ACC112 (cell line): ENCODE measurements at regions not wholly inside any gene's neighbourhood (a gene's known extent, or its start where the extent isn't known, plus 50 kb on each side); places are given as distances from the start of the nearest gene placed in this dataset.

ENCODE experiments used
- H2AFZ ChIP-seq: fragments of 200-600 bp; sonication (generic); one replicate; pipeline ENCODE4 v1.6.0; 2017; ENCODE audit warnings: antibody characterized with exemption, low read length; ENCODE audit not compliant: unreplicated experiment
- H3K27ac ChIP-seq: fragments of 200-600 bp; sonication (generic); 2 replicates; pipeline ENCODE4 v1.5.1; 2014; ENCODE audit warnings: low read depth, mild to moderate bottlenecking, antibody characterized with exemption, low read length, moderate library complexity
- H3K27me3 ChIP-seq: fragments of 200-600 bp; sonication (generic); 2 replicates; pipeline ENCODE4 v1.6.1; 2014; ENCODE audit warnings: mild to moderate bottlenecking, antibody characterized with exemption, low read length, moderate library complexity, mixed read lengths; ENCODE audit not compliant: insufficient read depth
- H3K36me3 ChIP-seq: fragments of 200-600 bp; sonication (generic); 2 replicates; pipeline ENCODE4 v1.6.1; 2016; ENCODE audit warnings: mild to moderate bottlenecking, antibody characterized with exemption, low read length, moderate library complexity, mixed read lengths; ENCODE audit not compliant: insufficient read depth
- H3K4me1 ChIP-seq: fragments of 200-600 bp; sonication (generic); one replicate; pipeline ENCODE4 v1.6.1; 2016; ENCODE audit warnings: low read length, mixed read lengths; ENCODE audit not compliant: insufficient read depth, unreplicated experiment, control insufficient read depth
- H3K4me3 ChIP-seq: fragments of 200-600 bp; sonication (generic); 2 replicates; pipeline ENCODE4 v1.5.1; 2014; ENCODE audit warnings: mild to moderate bottlenecking, low read depth, low read length
- H3K79me2 ChIP-seq: fragments of 200-600 bp; sonication (generic); one replicate; pipeline ENCODE4 v1.6.0; 2016; ENCODE audit warnings: low read length; ENCODE audit not compliant: control insufficient read depth, unreplicated experiment, insufficient read depth

DNA sequence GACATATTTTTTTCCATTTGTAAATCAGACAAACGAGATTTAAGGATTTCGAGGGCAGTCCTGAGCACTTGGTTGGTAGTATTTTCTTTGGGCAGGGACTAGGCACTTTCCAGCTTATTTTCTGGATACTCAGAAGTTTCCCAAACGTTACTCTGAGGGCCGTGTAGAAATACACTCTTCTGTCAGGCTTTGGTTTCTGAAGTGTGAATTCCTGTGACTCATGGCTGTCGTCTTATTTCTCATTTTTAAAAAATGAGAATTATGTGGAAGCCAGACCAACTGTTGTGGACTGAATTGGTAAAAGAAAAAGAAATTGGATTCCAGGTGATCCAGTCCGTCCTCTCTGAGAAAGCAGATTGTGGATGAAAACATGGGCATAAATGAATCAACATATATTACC, 658.6 kb upstream of the FANCL start:
- no peak overlapping the region for H3K4me3 ChIP-seq
- H3K79me2 ChIP-seq: no peaks in the 10 kb centered on the region
- H3K4me1 ChIP-seq: no peaks in the 10 kb centered on the region
- H3K36me3 ChIP-seq: no peaks in the 10 kb centered on the region
- H3K27me3 ChIP-seq: no peaks in the 10 kb centered on the region
- H3K27ac ChIP-seq: no peak overlapping the region
- H2AFZ ChIP-seq: no peak overlapping the region

- H3K36me3 ChIP-seq: no peaks in the 10 kb centered on the region
- H3K27me3 ChIP-seq: no peaks in the 10 kb centered on the region
- no peak overlapping the region for H2AFZ ChIP-seq
- no peaks in the 10 kb centered on the region for H3K79me2 ChIP-seq
- H3K27ac ChIP-seq: no peak overlapping the region
- no peak overlapping the region for H3K4me3 ChIP-seq
- no peaks in the 10 kb centered on the region for H3K4me1 ChIP-seq
Observed at GRCh38 chr2:58896638-58897037, 655.5 kb upstream of the FANCL start.

- H3K36me3 ChIP-seq: no peaks in the 10 kb centered on the region
- no peak overlapping the region for H2AFZ ChIP-seq
- no peaks in the 10 kb centered on the region for H3K79me2 ChIP-seq
- H3K27ac ChIP-seq: no peak overlapping the region
- H3K4me3 ChIP-seq: no peak overlapping the region
- H3K27me3 ChIP-seq: no peaks in the 10 kb centered on the region
- no peaks in the 10 kb centered on the region for H3K4me1 ChIP-seq
Observed at GRCh38 chr2:58895857-58896256, 654.7 kb upstream of the FANCL start.

DNA sequence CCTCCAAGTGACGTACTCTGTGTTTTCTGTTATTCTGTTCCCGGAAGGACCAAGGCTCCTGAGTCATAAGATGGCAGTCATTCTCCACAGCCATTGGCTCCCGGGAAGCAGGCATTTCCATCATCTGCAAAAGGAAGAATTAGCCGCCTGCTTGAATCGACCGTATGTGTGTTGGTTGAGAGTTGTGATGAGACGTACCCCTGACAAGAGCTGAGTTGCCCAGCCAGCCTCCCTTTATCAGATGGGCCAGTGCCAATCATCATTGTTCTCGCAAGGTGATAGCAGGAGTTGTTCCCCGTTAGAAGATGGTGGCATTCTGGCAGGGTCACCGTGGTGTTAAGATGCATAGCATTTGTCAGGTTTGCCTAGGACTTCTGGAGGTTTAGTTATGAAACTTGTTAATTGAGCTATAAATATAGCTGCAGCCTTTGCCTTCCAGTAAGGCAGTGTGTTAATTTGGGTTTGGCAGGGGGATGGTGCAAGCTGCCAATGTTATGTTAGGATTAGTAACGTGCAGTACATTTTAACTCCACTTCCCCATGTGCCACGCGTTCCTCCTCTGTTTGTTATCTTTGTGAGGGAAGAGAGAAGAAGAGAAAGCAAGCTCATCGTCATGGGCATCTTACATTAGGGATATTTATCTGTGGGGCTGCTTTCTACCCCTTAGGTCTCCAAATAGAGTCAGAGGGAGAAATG, 652.7 kb upstream of the FANCL start:
- H3K36me3 ChIP-seq: no peaks in the 10 kb centered on the region
- no peak overlapping the region for H2AFZ ChIP-seq
- H3K27me3 ChIP-seq: no peaks in the 10 kb centered on the region
- H3K4me1 ChIP-seq: no peaks in the 10 kb centered on the region
- no peaks in the 10 kb centered on the region for H3K79me2 ChIP-seq
- no peak overlapping the region for H3K27ac ChIP-seq
- no peak overlapping the region for H3K4me3 ChIP-seq

- no peaks in the 10 kb centered on the region for H3K27me3 ChIP-seq
- no peak overlapping the region for H3K27ac ChIP-seq
- no peaks in the 10 kb centered on the region for H3K4me1 ChIP-seq
- no peaks in the 10 kb centered on the region for H3K36me3 ChIP-seq
- no peak overlapping the region for H2AFZ ChIP-seq
- H3K79me2 ChIP-seq: no peaks in the 10 kb centered on the region
- H3K4me3 ChIP-seq: no peak overlapping the region
Observed at GRCh38 chr2:58891828-58892377, 650.8 kb upstream of the FANCL start.

DNA sequence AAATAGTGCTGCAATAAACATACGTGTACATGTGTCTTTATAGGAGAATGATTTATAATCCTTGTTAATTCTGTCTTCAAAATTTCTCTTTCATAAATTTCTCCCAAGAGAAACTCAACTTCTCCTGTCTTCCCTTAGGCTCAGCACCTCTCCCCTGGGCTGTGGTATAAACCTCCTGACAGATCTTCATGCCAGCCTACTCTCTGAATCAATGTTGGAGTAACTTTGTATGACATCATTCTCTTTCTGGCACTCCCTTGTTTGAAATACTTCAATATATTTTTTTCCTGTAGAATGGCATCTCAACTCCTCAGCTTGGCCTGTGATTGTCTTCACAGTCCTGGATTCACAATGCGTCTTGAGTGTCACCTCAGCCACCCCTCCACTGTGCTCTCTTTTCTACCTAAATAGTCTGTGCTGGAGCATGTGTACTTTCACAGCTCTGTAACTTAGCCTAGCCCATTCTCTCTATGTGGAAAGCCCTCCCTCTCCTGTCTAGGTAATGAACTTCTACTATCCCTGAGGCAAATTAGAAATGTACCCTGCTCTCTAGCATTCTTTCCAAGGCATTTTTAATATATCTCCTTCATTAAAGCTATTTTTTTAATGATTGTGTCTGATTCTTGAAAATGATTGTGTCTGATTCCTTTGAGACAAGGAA, 649.9 kb upstream of the FANCL start:
- no peaks in the 10 kb centered on the region for H3K36me3 ChIP-seq
- no peaks in the 10 kb centered on the region for H3K79me2 ChIP-seq
- H3K4me1 ChIP-seq: no peaks in the 10 kb centered on the region
- no peak overlapping the region for H2AFZ ChIP-seq
- H3K4me3 ChIP-seq: no peak overlapping the region
- no peak overlapping the region for H3K27ac ChIP-seq
- H3K27me3 ChIP-seq: no peaks in the 10 kb centered on the region

- Histone ChIP-seq H3K79me2 (no peaks in the 10 kb centered on the region), H3K4me1 (no peaks in the 10 kb centered on the region), H3K36me3 (no peaks in the 10 kb centered on the region), H3K27me3 (no peaks in the 10 kb centered on the region), H2AFZ (no peak overlapping the region), H3K4me3 (no peak overlapping the region), H3K27ac (no peak overlapping the region)
Observed at GRCh38 chr2:58886009-58886408, 644.9 kb upstream of the FANCL start.

GRCh38 chr2:58879834-58880233, 638.7 kb upstream of the FANCL start:
- Histone ChIP-seq H3K79me2 (no peaks in the 10 kb centered on the region), H3K4me1 (no peaks in the 10 kb centered on the region), H3K4me3 (no peak overlapping the region), H3K27ac (no peak overlapping the region), H2AFZ (no peak overlapping the region), H3K36me3 (no peaks in the 10 kb centered on the region), H3K27me3 (no peaks in the 10 kb centered on the region)

GRCh38 chr2:58878778-58879177, 637.7 kb upstream of the FANCL start:
- H2AFZ ChIP-seq: no peak overlapping the region
- no peak overlapping the region for H3K4me3 ChIP-seq
- no peak overlapping the region for H3K27ac ChIP-seq
- H3K79me2 ChIP-seq: no peaks in the 10 kb centered on the region
- no peaks in the 10 kb centered on the region for H3K36me3 ChIP-seq
- no peaks in the 10 kb centered on the region for H3K27me3 ChIP-seq
- no peaks in the 10 kb centered on the region for H3K4me1 ChIP-seq

DNA sequence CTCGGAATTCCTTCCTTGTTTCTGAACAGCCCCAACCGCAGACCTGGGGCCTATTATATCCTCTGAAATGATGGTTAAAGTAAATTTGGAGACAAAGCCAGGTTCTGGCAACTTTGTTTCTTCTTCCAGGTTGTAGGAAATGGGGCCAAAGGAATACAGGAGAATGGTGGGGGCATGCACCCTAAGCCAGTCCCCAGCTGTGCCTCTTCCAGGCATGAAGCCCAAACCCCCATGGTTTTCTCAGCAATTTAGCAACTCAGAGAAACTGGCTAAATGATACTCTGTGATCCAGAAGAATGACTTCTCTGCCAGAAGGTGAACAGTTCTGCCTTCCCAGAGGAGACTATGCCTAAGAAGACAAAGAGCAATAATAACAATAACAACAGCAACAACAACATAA, 635.0 kb upstream of the FANCL start:
- H3K36me3 ChIP-seq: no peaks in the 10 kb centered on the region
- no peak overlapping the region for H3K27ac ChIP-seq
- no peak overlapping the region for H3K4me3 ChIP-seq
- H3K79me2 ChIP-seq: no peaks in the 10 kb centered on the region
- H3K27me3 ChIP-seq: no peaks in the 10 kb centered on the region
- H2AFZ ChIP-seq: no peak overlapping the region
- H3K4me1 ChIP-seq: no peaks in the 10 kb centered on the region

DNA sequence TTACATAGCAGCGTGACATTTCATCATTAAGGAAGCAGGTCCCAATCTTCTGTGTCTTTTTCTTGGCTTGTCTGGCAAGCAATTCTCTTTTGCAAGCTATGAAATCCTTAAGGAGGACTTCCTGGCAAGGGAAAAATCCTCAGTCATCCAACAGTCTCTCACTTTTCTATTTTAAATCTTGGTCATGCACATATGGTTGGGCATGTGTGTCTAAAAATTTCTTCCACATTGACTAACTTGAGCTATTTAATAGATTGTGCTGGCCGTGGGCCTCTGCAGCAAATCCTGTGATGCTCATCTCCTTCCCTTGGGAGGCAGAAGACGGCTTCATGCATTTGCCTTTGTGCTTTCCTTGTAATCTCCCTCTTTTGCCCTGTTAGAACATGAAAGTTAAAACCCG, 634.3 kb upstream of the FANCL start:
- Histone ChIP-seq H2AFZ (no peak overlapping the region), H3K4me1 (no peaks in the 10 kb centered on the region), H3K4me3 (no peak overlapping the region)

More for the DNA sequence above, 634.3 kb upstream of the FANCL start:
- H3K27me3 ChIP-seq: no peaks in the 10 kb centered on the region
- no peaks in the 10 kb centered on the region for H3K36me3 ChIP-seq
- no peak overlapping the region for H3K27ac ChIP-seq
- H3K79me2 ChIP-seq: no peaks in the 10 kb centered on the region
